Fibroblast of lung (primary cell): ENCODE measurements at regions not wholly inside any gene's neighbourhood (a gene's known extent, or its start where the extent isn't known, plus 50 kb on each side); places are given as distances from the start of the nearest gene placed in this dataset.

Experiments used
- DNase-seq, 2 donors: peaks; one replicate each; pipeline versions ENCODE4 v3.0.0 to v3.0.0-alpha.2; 2010; ENCODE audit warnings: low read depth in 2 of 2
- H2AFZ ChIP-seq: 2 replicates; pipeline ENCODE4 v1.5.1; 2012; ENCODE audit warnings: low read length, control low read depth, inconsistent platforms
- H3K27ac ChIP-seq: 2 replicates; pipeline ENCODE4 v1.5.1; 2011; ENCODE audit warnings: low read length, control low read depth; ENCODE audit not compliant: insufficient read depth
- H3K27me3 ChIP-seq: 2 replicates; pipeline ENCODE4 v1.5.1; 2011; ENCODE audit warnings: mild to moderate bottlenecking, low read length; ENCODE audit not compliant: control insufficient read depth, insufficient read depth
- H3K36me3 ChIP-seq: 2 replicates; pipeline ENCODE4 v1.5.1; 2011; ENCODE audit warnings: low read length; ENCODE audit not compliant: control insufficient read depth, insufficient read depth
- H3K4me1 ChIP-seq: 2 replicates; pipeline ENCODE4 v1.5.1; 2011; ENCODE audit warnings: low read length; ENCODE audit not compliant: control insufficient read depth, insufficient read depth; ENCODE audit errors: extremely low read depth
- H3K4me2 ChIP-seq: 2 replicates; pipeline ENCODE4 v1.5.1; 2011; ENCODE audit warnings: low read length, control low read depth; ENCODE audit not compliant: insufficient read depth; ENCODE audit errors: extremely low read depth
- H3K4me3 ChIP-seq, 4 experiments: fragments of 200-600 bp in 1 of 4; sonication (generic) in 1 of 4; replicated peaks in 1 of 4; 2 replicates each; pipeline ENCODE4 v1.5.1; 2011 to 2016; ENCODE audit warnings: low read length in 4 of 4, low read depth in 3 of 4, mild to moderate bottlenecking in 3 of 4, control low read depth in 2 of 4, inconsistent platforms in 1 of 4, mixed read lengths in 1 of 4; ENCODE audit not compliant: insufficient read depth in 1 of 4; ENCODE audit errors: control extremely low read depth in 1 of 4
- H3K79me2 ChIP-seq: 2 replicates; pipeline ENCODE4 v1.5.1; 2012; ENCODE audit warnings: mild to moderate bottlenecking, low read length, inconsistent platforms; ENCODE audit not compliant: control insufficient read depth, insufficient read depth
- H3K9ac ChIP-seq: 2 replicates; pipeline ENCODE4 v1.5.1; 2011; ENCODE audit warnings: mild to moderate bottlenecking, low read length, control low read depth; ENCODE audit not compliant: insufficient read depth
- H3K9me3 ChIP-seq: 2 replicates; pipeline ENCODE4 v1.5.1; 2012; ENCODE audit warnings: low read depth, low read length; ENCODE audit not compliant: control insufficient read depth, insufficient read depth
- H4K20me1 ChIP-seq: 2 replicates; pipeline ENCODE4 v1.5.1; 2011; ENCODE audit warnings: low read length; ENCODE audit not compliant: control insufficient read depth, insufficient read depth; ENCODE audit errors: extremely low read depth
- EZH2 ChIP-seq: IDR thresholded peaks from 2 replicates; pipeline ENCODE4 v1.5.1; 2012; ENCODE audit warnings: low read length, control low read depth, mild to moderate bottlenecking; ENCODE audit errors: missing control alignments
- TF ChIP-seq, protein P1 (sequence below), 2 donors: IDR thresholded peaks in 1 of 2; conservative IDR thresholded peaks in 1 of 2; 1 replicate in 1 of 2; 2 replicates in 1 of 2; pipeline ENCODE4 v1.5.1; 2011 to 2012; ENCODE audit warnings: low read length in 2 of 2, control low read depth in 1 of 2, inconsistent platforms in 1 of 2, low read depth in 1 of 2, mild to moderate bottlenecking in 1 of 2

DNA sequence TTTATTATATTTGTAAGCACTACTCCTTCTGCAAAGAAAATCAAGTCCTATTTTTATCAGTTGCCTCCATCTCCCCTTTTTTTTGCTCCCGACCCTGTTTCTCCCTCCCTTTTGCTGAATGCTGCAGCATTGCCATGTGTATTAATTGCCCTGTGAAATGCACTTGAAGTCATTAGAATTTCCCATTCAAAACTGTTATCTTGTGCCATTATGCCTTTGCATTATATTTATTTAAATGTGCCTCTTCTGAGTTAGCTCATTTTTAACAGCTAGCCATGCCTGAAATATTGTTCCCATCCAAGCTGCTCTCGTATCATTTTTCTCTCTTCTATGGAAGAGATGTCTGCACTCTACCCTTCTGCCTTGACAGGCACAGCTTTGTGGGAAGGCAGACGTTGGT, 404.0 kb upstream of the PLXNA2 start:
- Histone ChIP-seq H2AFZ (no peak overlapping the region), H3K4me2 (no peak overlapping the region), H3K9ac (no peak overlapping the region), H3K9me3 (no peaks in the 10 kb centered on the region), H4K20me1 (no peaks in the 10 kb centered on the region), H3K36me3 (no peaks in the 10 kb centered on the region), H3K4me1 (no peaks in the 10 kb centered on the region), H3K79me2 (no peaks in the 10 kb centered on the region), H3K27me3 (no peaks in the 10 kb centered on the region), H3K4me3 (no peak overlapping the region), H3K27ac (no peak overlapping the region)
- DNase-seq, result no peak
- TF ChIP-seq EZH2, result no peak
- TF ChIP-seq, protein P1, sequence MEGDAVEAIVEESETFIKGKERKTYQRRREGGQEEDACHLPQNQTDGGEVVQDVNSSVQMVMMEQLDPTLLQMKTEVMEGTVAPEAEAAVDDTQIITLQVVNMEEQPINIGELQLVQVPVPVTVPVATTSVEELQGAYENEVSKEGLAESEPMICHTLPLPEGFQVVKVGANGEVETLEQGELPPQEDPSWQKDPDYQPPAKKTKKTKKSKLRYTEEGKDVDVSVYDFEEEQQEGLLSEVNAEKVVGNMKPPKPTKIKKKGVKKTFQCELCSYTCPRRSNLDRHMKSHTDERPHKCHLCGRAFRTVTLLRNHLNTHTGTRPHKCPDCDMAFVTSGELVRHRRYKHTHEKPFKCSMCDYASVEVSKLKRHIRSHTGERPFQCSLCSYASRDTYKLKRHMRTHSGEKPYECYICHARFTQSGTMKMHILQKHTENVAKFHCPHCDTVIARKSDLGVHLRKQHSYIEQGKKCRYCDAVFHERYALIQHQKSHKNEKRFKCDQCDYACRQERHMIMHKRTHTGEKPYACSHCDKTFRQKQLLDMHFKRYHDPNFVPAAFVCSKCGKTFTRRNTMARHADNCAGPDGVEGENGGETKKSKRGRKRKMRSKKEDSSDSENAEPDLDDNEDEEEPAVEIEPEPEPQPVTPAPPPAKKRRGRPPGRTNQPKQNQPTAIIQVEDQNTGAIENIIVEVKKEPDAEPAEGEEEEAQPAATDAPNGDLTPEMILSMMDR (conservative IDR thresholded peaks at IDR 0.05 in 1 of 2, IDR thresholded peaks at IDR 0.05 in 1 of 2; ENCODE audit: low read depth in 1 of 2, low read length in 2 of 2), result no peak

- Histone ChIP-seq H3K9me3 (no peaks in the 10 kb centered on the region), H3K27me3 (no peaks in the 10 kb centered on the region), H3K79me2 (no peaks in the 10 kb centered on the region), H2AFZ (no peak overlapping the region), H3K4me1 (no peaks in the 10 kb centered on the region), H3K36me3 (no peaks in the 10 kb centered on the region), H3K4me3 (no peak overlapping the region), H3K4me2 (no peak overlapping the region), H3K27ac (no peak overlapping the region), H3K9ac (no peak overlapping the region), H4K20me1 (no peaks in the 10 kb centered on the region)
- TF ChIP-seq EZH2, result no peak
- TF ChIP-seq, protein P1 (conservative IDR thresholded peaks at IDR 0.05 in 1 of 2, IDR thresholded peaks at IDR 0.05 in 1 of 2; ENCODE audit: low read depth in 1 of 2, low read length in 2 of 2), result peak; percentile 79 to 93
- DNase-seq, result peak; percentile 56 to 81
Observed at GRCh38 chr1:208652296-208653160, 408.3 kb upstream of the PLXNA2 start.

DNA sequence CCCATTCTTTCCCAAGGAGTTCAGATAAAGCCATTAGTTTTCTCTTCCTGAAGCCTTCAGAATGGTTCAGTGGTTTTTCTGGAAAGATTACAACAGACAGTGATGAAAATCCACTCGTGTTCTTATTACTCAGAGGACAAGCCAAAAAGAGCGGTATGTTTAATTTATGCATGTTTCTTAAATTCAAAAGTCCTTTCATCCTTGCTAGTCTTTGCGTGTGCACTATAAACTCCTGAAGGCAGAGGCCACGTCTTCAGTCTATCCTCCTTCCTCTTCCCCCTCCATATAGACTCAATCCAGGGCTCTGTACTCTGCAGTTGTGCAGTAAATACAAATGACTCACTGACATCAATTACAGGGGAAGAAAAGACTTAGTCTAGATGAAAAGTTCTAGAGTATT, 409.2 kb upstream of the PLXNA2 start:
- Histone ChIP-seq H3K79me2 (no peaks in the 10 kb centered on the region), H3K4me3 (no peak overlapping the region), H3K9me3 (no peaks in the 10 kb centered on the region), H3K27me3 (no peaks in the 10 kb centered on the region), H3K27ac (no peak overlapping the region), H2AFZ (no peak overlapping the region), H3K4me2 (no peak overlapping the region), H3K4me1 (no peaks in the 10 kb centered on the region), H3K9ac (no peak overlapping the region), H4K20me1 (no peaks in the 10 kb centered on the region), H3K36me3 (no peaks in the 10 kb centered on the region)
- DNase-seq, result peak in 1 of 2 donors; percentile 7
- TF ChIP-seq EZH2, result no peak
- TF ChIP-seq, protein P1 (conservative IDR thresholded peaks at IDR 0.05 in 1 of 2, IDR thresholded peaks at IDR 0.05 in 1 of 2; ENCODE audit: low read depth in 1 of 2, low read length in 2 of 2), result no peak
